Prostate gland (tissue), 2 donors: ENCODE measurements at regions not wholly inside any gene's neighbourhood (a gene's known extent, or its start where the extent isn't known, plus 50 kb on each side); places are given as distances from the start of the nearest gene placed in this dataset.

Experiments used
- POLR2A ChIP-seq: fragments of 450-650 bp; IDR thresholded peaks from one replicate; pipeline ENCODE4 v1.6.1; 2016; ENCODE audit warnings: antibody characterized with exemption, mild to moderate bottlenecking
- TF ChIP-seq, protein P1 (sequence below), 4 experiments: fragments of 200-600 bp in 2 of 4; fragments of 450-650 bp in 2 of 4; sonication (generic) in 2 of 4; IDR thresholded peaks; 1 replicate in 3 of 4; 2 replicates in 1 of 4; pipeline ENCODE4 v1.5.1; 2016 to 2019; ENCODE audit warnings: antibody characterized with exemption in 4 of 4, mild to moderate bottlenecking in 2 of 4, moderate library complexity in 2 of 4

DNA sequence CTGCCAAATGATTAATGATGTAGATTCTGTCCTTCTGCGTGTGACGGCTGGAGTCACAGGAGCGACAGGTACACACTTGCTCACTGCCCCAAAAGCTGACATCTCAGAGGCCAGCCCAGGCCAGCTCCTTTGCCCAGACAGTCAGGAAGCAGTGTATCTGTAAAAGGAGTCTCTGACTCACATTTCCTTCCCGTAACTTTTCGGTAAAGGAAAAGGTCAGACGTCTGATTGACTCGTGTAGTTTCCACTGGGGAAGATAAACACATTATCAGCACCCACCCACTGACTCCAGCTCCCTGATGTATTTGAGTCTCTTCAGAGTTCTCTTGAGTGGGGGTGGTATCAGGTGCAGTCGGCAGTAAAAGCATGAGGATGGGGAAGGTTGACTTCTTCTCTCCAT is 64.4 kb upstream of the WWC1 start:
- TF ChIP-seq, protein P1, sequence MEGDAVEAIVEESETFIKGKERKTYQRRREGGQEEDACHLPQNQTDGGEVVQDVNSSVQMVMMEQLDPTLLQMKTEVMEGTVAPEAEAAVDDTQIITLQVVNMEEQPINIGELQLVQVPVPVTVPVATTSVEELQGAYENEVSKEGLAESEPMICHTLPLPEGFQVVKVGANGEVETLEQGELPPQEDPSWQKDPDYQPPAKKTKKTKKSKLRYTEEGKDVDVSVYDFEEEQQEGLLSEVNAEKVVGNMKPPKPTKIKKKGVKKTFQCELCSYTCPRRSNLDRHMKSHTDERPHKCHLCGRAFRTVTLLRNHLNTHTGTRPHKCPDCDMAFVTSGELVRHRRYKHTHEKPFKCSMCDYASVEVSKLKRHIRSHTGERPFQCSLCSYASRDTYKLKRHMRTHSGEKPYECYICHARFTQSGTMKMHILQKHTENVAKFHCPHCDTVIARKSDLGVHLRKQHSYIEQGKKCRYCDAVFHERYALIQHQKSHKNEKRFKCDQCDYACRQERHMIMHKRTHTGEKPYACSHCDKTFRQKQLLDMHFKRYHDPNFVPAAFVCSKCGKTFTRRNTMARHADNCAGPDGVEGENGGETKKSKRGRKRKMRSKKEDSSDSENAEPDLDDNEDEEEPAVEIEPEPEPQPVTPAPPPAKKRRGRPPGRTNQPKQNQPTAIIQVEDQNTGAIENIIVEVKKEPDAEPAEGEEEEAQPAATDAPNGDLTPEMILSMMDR (IDR thresholded peaks at IDR 0.05) = no peak
- no peak for TF ChIP-seq POLR2A
